GM12865 (cell line): ENCODE measurements at regions not wholly inside any gene's neighbourhood (a gene's known extent, or its start where the extent isn't known, plus 50 kb on each side); places are given as distances from the start of the nearest gene placed in this dataset.

ENCODE experiments used
- DNase-seq: peaks from one replicate; pipeline ENCODE4 v3.0.0; 2010; ENCODE audit warnings: low read depth
- H3K4me3 ChIP-seq: 2 replicates; pipeline ENCODE4 v1.5.1; 2011; ENCODE audit warnings: mild to moderate bottlenecking, low read depth, low read length, control low read depth
- TF ChIP-seq, protein P1 (sequence below): IDR thresholded peaks from 2 replicates; pipeline ENCODE4 v1.5.1; 2011; ENCODE audit warnings: low read length, control low read depth, low read depth, inconsistent platforms; ENCODE audit not compliant: insufficient read depth; ENCODE audit errors: missing control alignments

- TF ChIP-seq, protein P1, sequence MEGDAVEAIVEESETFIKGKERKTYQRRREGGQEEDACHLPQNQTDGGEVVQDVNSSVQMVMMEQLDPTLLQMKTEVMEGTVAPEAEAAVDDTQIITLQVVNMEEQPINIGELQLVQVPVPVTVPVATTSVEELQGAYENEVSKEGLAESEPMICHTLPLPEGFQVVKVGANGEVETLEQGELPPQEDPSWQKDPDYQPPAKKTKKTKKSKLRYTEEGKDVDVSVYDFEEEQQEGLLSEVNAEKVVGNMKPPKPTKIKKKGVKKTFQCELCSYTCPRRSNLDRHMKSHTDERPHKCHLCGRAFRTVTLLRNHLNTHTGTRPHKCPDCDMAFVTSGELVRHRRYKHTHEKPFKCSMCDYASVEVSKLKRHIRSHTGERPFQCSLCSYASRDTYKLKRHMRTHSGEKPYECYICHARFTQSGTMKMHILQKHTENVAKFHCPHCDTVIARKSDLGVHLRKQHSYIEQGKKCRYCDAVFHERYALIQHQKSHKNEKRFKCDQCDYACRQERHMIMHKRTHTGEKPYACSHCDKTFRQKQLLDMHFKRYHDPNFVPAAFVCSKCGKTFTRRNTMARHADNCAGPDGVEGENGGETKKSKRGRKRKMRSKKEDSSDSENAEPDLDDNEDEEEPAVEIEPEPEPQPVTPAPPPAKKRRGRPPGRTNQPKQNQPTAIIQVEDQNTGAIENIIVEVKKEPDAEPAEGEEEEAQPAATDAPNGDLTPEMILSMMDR = no peak
- no peak for DNase-seq
- H3K4me3 ChIP-seq = no peak overlapping the region
These were observed 190.7 kb upstream of the CCDC68 start for GRCh38 chr18:55149994-55150393.

DNA sequence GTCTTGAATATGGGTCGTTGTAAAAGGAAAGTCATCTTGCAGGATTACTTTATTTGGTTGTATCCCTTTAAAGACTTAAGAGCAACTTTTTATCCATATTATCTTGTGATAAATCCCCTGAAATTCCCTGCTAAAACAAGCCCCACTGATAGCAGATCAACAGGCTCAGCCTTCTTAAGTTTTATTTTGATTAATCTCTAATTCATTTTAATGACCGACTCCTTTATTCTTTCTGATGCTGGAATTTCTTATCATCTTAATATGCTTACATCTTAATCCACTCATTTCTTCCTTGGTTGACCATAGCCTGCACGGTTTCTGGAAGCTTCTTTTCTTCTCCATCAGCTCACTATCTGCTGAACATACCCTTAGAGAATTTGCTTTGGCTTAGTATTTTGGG lies 188.5 kb upstream of the CCDC68 start:
- TF ChIP-seq, protein P1 = no peak
- no peak for DNase-seq

GRCh38 chr18:55144193-55144930 lies 185.1 kb upstream of the CCDC68 start:
- TF ChIP-seq, protein P1 = no peak
- H3K4me3 ChIP-seq = no peak overlapping the region
- no peak for DNase-seq

More for the DNA sequence above, 188.5 kb upstream of the CCDC68 start:
- no peak overlapping the region for H3K4me3 ChIP-seq

DNA sequence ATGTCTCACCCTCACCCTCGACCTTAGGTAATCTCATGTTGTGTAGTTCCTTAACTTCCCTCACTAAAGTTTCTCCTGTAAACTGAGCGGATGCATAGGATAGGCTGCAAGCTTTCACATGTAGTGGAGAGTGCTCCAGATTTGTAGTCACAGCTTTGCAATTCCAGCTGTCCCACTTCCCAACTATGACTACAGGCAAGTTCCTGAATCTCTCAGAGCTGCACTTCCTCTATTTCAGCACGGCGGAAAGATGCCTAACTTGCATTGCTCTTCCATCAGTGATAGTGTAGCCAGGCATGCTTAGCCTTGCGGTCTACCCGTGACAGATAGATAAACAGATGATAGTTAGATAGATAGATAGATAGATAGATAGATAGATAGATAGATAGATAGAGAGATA lies 183.1 kb upstream of the CCDC68 start:
- DNase-seq = no peak
- TF ChIP-seq, protein P1 = no peak
- no peak overlapping the region for H3K4me3 ChIP-seq

DNA sequence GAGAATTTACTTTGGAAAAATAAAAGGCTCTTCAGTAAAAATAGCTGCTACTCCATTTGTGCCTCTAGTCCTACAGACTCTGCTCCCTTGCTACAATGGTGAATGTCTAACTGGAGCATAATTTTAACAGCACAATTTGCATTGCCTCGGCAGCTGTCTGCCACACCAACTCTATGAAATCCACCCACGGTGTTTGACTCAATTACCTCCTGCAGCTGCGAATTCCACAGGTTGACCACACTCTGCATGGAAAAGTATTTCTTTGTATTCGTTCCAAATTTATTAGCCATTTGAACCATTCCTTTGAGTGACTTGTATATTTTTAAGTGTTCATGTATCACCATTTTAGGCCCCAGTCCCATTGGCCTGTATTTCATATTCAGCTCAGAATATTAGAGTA lies 182.1 kb upstream of the CCDC68 start:
- H3K4me3 ChIP-seq = no peak overlapping the region
- TF ChIP-seq, protein P1 = no peak
- DNase-seq = no peak

GRCh38 chr18:55139836-55140235 lies 180.6 kb upstream of the CCDC68 start:
- TF ChIP-seq, protein P1 = no peak
- DNase-seq = no peak
- H3K4me3 ChIP-seq = no peak overlapping the region

DNA sequence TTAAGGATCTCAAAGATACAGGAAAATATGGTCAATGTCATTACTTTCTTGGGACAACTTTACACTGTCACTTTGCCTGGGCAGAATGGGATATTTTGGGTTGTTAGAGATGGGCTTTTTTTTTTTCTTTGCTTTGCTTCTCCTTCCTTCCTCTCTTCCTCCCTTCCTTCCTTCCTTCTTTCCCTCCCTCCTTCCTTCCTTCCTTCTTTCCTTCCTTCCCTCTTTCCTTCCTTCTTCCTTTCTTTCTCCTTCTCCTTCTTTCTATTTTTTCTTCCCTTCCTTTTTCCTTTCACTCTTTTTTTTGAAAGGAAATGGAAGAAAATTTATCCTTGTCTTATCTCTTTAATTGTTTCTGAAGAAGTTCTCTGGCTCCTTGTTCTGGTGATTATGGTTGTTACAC lies 180.0 kb upstream of the CCDC68 start:
- TF ChIP-seq, protein P1 = no peak
- no peak for DNase-seq
- no peak overlapping the region for H3K4me3 ChIP-seq
